H1 (cell line): ENCODE measurements at regions not wholly inside any gene's neighbourhood (a gene's known extent, or its start where the extent isn't known, plus 50 kb on each side); places are given as distances from the start of the nearest gene placed in this dataset.

Experiments
- EP300 ChIP-seq, 2 experiments: IDR thresholded peaks; 1 replicate in 1 of 2; 2 replicates in 1 of 2; pipeline ENCODE4 v1.6.1; 2011 to 2012; ENCODE audit warnings: low read depth in 2 of 2, low read length in 2 of 2, mild to moderate bottlenecking in 2 of 2, borderline replicate concordance in 1 of 2, inconsistent platforms in 1 of 2, moderate library complexity in 1 of 2
- PHF8 ChIP-seq: fragments of 200-600 bp; sonication (generic); conservative IDR thresholded peaks from 2 replicates; pipeline ENCODE4 v1.7.1; 2012; ENCODE audit warnings: low read depth, mild to moderate bottlenecking, inconsistent platforms, low read length, moderate library complexity

- TF ChIP-seq PHF8, result no peak
- TF ChIP-seq EP300 (IDR thresholded peaks at IDR 0.05; ENCODE audit: borderline replicate concordance in 1 of 2, low read depth in 2 of 2, low read length in 2 of 2), result no peak
Observed at GRCh38 chr12:47556261-47557030, 149.4 kb downstream of the RPAP3 start (continued).
